ENCODE measurements at regions not wholly inside any gene's neighbourhood (a gene's known extent, or its start where the extent isn't known, plus 50 kb on each side); places are given as distances from the start of the nearest gene placed in this dataset.
"Not testable (repeated sequence)": the region's sequence is repeated elsewhere in the genome, so short reads cannot be mapped to it uniquely, and the experiment has no call there.

- TF ChIP-seq CTCF (IDR thresholded peaks at IDR 0.05; ENCODE audit: low read depth, low read length, missing control alignments): no peak
- H3K4me3 ChIP-seq (ENCODE audit: low read depth, low read length): no peak overlapping the region; the same call in 1 of the 2 replicates
- peak; percentile 16 for DNase-seq (ENCODE audit: low read depth)
Measured at GRCh38 chr12:47361389-47362021, 281.7 kb upstream of the AMIGO2 start.

GRCh38 chr12:47360771-47361388 lies 281.1 kb upstream of the AMIGO2 start:
- H3K4me3 ChIP-seq (ENCODE audit: low read depth, low read length): no peak overlapping the region; the same call in 1 of the 2 replicates
- no peak for TF ChIP-seq CTCF (IDR thresholded peaks at IDR 0.05; ENCODE audit: low read depth, low read length, missing control alignments)
- DNase-seq (ENCODE audit: low read depth): no peak

- no peak for TF ChIP-seq CTCF (IDR thresholded peaks at IDR 0.05; ENCODE audit: low read depth, low read length, missing control alignments)
- no peak overlapping the region for H3K4me3 ChIP-seq (ENCODE audit: low read depth, low read length)
- DNase-seq (ENCODE audit: low read depth): no peak
Measured at GRCh38 chr12:47360093-47360480, 280.3 kb upstream of the AMIGO2 start.

- no peak overlapping the region for H3K4me3 ChIP-seq (ENCODE audit: low read depth, low read length)
- no peak for DNase-seq (ENCODE audit: low read depth)
- TF ChIP-seq CTCF (IDR thresholded peaks at IDR 0.05; ENCODE audit: low read depth, low read length, missing control alignments): no peak
Measured at GRCh38 chr12:47359310-47360092, 279.7 kb upstream of the AMIGO2 start.

- not testable (repeated sequence) for DNase-seq (ENCODE audit: low read depth); H3K4me3 ChIP-seq (ENCODE audit: low read depth, low read length)
Measured at GRCh38 chr12:47357006-47357405, 277.2 kb upstream of the AMIGO2 start.

- H3K4me3 ChIP-seq (ENCODE audit: low read depth, low read length): no peak overlapping the region
- DNase-seq (ENCODE audit: low read depth): peak; percentile 45
- TF ChIP-seq CTCF (IDR thresholded peaks at IDR 0.05; ENCODE audit: low read depth, low read length, missing control alignments): no peak
Measured at GRCh38 chr12:47356129-47356700, 276.5 kb upstream of the AMIGO2 start.

GRCh38 chr12:47353508-47353907 lies 273.7 kb upstream of the AMIGO2 start:
- DNase-seq (ENCODE audit: low read depth): no peak
- no peak for TF ChIP-seq CTCF (IDR thresholded peaks at IDR 0.05; ENCODE audit: low read depth, low read length, missing control alignments)
- no peak overlapping the region for H3K4me3 ChIP-seq (ENCODE audit: low read depth, low read length)

Data from GM12864 (cell line).